Thyroid gland (tissue), 4 donors: ENCODE measurements at regions not wholly inside any gene's neighbourhood (a gene's known extent, or its start where the extent isn't known, plus 50 kb on each side); places are given as distances from the start of the nearest gene placed in this dataset.

Experiments
- POLR2A ChIP-seq, 2 donors: fragments of 450-650 bp; IDR thresholded peaks; one replicate each; pipeline ENCODE4 v1.6.1; 2017; ENCODE audit warnings: antibody characterized with exemption in 2 of 2, mild to moderate bottlenecking in 2 of 2, moderate library complexity in 1 of 2
- TF ChIP-seq, protein P1 (sequence below), 6 experiments: fragments of 200-600 bp in 3 of 6; fragments of 450-650 bp in 3 of 6; sonication (generic) in 3 of 6; IDR thresholded peaks; one replicate each; pipeline ENCODE4 v1.5.1; 2016 to 2019; ENCODE audit warnings: antibody characterized with exemption in 6 of 6, mild to moderate bottlenecking in 2 of 6, inconsistent platforms in 1 of 6, moderate library complexity in 1 of 6

- TF ChIP-seq, protein P1, sequence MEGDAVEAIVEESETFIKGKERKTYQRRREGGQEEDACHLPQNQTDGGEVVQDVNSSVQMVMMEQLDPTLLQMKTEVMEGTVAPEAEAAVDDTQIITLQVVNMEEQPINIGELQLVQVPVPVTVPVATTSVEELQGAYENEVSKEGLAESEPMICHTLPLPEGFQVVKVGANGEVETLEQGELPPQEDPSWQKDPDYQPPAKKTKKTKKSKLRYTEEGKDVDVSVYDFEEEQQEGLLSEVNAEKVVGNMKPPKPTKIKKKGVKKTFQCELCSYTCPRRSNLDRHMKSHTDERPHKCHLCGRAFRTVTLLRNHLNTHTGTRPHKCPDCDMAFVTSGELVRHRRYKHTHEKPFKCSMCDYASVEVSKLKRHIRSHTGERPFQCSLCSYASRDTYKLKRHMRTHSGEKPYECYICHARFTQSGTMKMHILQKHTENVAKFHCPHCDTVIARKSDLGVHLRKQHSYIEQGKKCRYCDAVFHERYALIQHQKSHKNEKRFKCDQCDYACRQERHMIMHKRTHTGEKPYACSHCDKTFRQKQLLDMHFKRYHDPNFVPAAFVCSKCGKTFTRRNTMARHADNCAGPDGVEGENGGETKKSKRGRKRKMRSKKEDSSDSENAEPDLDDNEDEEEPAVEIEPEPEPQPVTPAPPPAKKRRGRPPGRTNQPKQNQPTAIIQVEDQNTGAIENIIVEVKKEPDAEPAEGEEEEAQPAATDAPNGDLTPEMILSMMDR (IDR thresholded peaks at IDR 0.05) = no peak
- no peak for TF ChIP-seq POLR2A (IDR thresholded peaks at IDR 0.05)
Measured at GRCh38 chr22:49274754-49275380, 552.8 kb downstream of the BRD1 start.
